ENCODE measurements at regions not wholly inside any gene's neighbourhood (a gene's known extent, or its start where the extent isn't known, plus 50 kb on each side); places are given as distances from the start of the nearest gene placed in this dataset.

- no peak overlapping the region for H2AFZ ChIP-seq (ENCODE audit: low read length)
- H3K9ac ChIP-seq (ENCODE audit: low read length), result no peak overlapping the region
- ATAC-seq (no peak), DNase-seq (no peak)
- no peaks in the 10 kb centered on the region for H3F3A ChIP-seq (ENCODE audit: low read length, unreplicated experiment)
- H3K9me2 ChIP-seq (replicated peaks; ENCODE audit: low read length), result no peaks in the 10 kb centered on the region
- no peaks in the 10 kb centered on the region for H3K4me1 ChIP-seq (ENCODE audit: insufficient read depth, low read length)
- no TSS peak for BruUV-seq (replicated peaks)
- POLR2A ChIA-PET (ENCODE audit: unreplicated experiment), result no interaction called here
- H4K20me1 ChIP-seq (ENCODE audit: low read length), result no peaks in the 10 kb centered on the region
- no peak overlapping the region for H3K4me3 ChIP-seq (ENCODE audit: low read length)
- no peak for TF ChIP-seq CTCF (conservative IDR thresholded peaks at IDR 0.05; ENCODE audit: low read depth, low read length)
- TF ChIP-seq EZH2 (IDR thresholded peaks at IDR 0.05; ENCODE audit: low read length, unreplicated experiment), result no peak
- TF ChIP-seq EZH2phosphoT487 (IDR thresholded peaks at IDR 0.05; ENCODE audit: borderline replicate concordance, low read length), result no peak
- 0 out of 2 replicates have a peak, but pooled peaks cover under 1% of the 10 kb centered on the region for H3K27me3 ChIP-seq (ENCODE audit: low read length)
- H3K79me2 ChIP-seq (ENCODE audit: low read length), result no peaks in the 10 kb centered on the region
- no peak overlapping the region for H3K27ac ChIP-seq (ENCODE audit: low read length)
- H3K36me3 ChIP-seq (ENCODE audit: low read depth, low read length), result no peaks in the 10 kb centered on the region
- H3K9me3 ChIP-seq (ENCODE audit: low read length), result no peaks in the 10 kb centered on the region
- CTCF ChIA-PET, result no interaction called here
- no peak overlapping the region for H3K4me2 ChIP-seq (ENCODE audit: low read length)
- intact Hi-C loops (cut with micrococcal nuclease), result no loop called here
Measured at GRCh38 chr10:128675405-128675804, 549.2 kb upstream of the MKI67 start.

- H3K4me2 ChIP-seq (ENCODE audit: low read length), result no peak overlapping the region
- no peak for ATAC-seq
- H3F3A ChIP-seq (ENCODE audit: low read length, unreplicated experiment), result no peaks in the 10 kb centered on the region
- no peaks in the 10 kb centered on the region for H3K36me3 ChIP-seq (ENCODE audit: low read depth, low read length)
- H3K27ac ChIP-seq (ENCODE audit: low read length), result no peak overlapping the region
- H4K20me1 ChIP-seq (ENCODE audit: low read length), result no peaks in the 10 kb centered on the region
- BruUV-seq (replicated peaks), result no TSS peak
- TF ChIP-seq EZH2phosphoT487 (IDR thresholded peaks at IDR 0.05; ENCODE audit: borderline replicate concordance, low read length), result no peak
- TF ChIP-seq CTCF (conservative IDR thresholded peaks at IDR 0.05; ENCODE audit: low read depth, low read length), result no peak
- TF ChIP-seq EZH2 (IDR thresholded peaks at IDR 0.05; ENCODE audit: low read length, unreplicated experiment), result no peak
- DNase-seq, result no peak
- H3K4me1 ChIP-seq (ENCODE audit: insufficient read depth, low read length), result no peaks in the 10 kb centered on the region
- H2AFZ ChIP-seq (ENCODE audit: low read length), result no peak overlapping the region
- no peak overlapping the region for H3K4me3 ChIP-seq (ENCODE audit: low read length)
- no peaks in the 10 kb centered on the region for H3K79me2 ChIP-seq (ENCODE audit: low read length)
- no peaks in the 10 kb centered on the region for H3K9me2 ChIP-seq (replicated peaks; ENCODE audit: low read length)
- H3K27me3 ChIP-seq (ENCODE audit: low read length), result peaks cover 8% of the 10 kb centered on the region; the same call in 1 of the 2 replicates
- CTCF ChIA-PET, result no interaction called here
- H3K9me3 ChIP-seq (ENCODE audit: low read length), result no peaks in the 10 kb centered on the region
- POLR2A ChIA-PET (ENCODE audit: unreplicated experiment), result no interaction called here
- no peak overlapping the region for H3K9ac ChIP-seq (ENCODE audit: low read length)
- intact Hi-C loops (cut with micrococcal nuclease), result no loop called here
Measured at GRCh38 chr10:128680116-128680515, 553.9 kb upstream of the MKI67 start.

- ChIA-PET POLR2A (ENCODE audit: unreplicated experiment) (no interaction called here), CTCF (no interaction called here)
- Histone ChIP-seq H3K4me3 (ENCODE audit: low read length) (no peak overlapping the region), H3K27me3 (ENCODE audit: low read length) (peaks cover 14% of the 10 kb centered on the region; the same call in 1 of the 2 replicates), H3K79me2 (ENCODE audit: low read length) (no peaks in the 10 kb centered on the region), H3K36me3 (ENCODE audit: low read depth, low read length) (no peaks in the 10 kb centered on the region), H3F3A (ENCODE audit: low read length, unreplicated experiment) (no peaks in the 10 kb centered on the region), H3K4me2 (ENCODE audit: low read length) (no peak overlapping the region), H3K27ac (ENCODE audit: low read length) (no peak overlapping the region), H3K9me2 (replicated peaks; ENCODE audit: low read length) (no peaks in the 10 kb centered on the region), H2AFZ (ENCODE audit: low read length) (no peak overlapping the region), H4K20me1 (ENCODE audit: low read length) (no peaks in the 10 kb centered on the region), H3K9ac (ENCODE audit: low read length) (no peak overlapping the region), H3K4me1 (ENCODE audit: insufficient read depth, low read length) (no peaks in the 10 kb centered on the region), H3K9me3 (ENCODE audit: low read length) (no peaks in the 10 kb centered on the region)
- intact Hi-C loops (cut with micrococcal nuclease), result no loop called here
- DNase-seq, result no peak
- BruUV-seq (replicated peaks), result no TSS peak
- TF ChIP-seq EZH2phosphoT487 (IDR thresholded peaks at IDR 0.05; ENCODE audit: borderline replicate concordance, low read length) (no peak), EZH2 (IDR thresholded peaks at IDR 0.05; ENCODE audit: low read length, unreplicated experiment) (no peak), CTCF (conservative IDR thresholded peaks at IDR 0.05; ENCODE audit: low read depth, low read length) (no peak)
- ATAC-seq, result no peak
Measured at GRCh38 chr10:128684215-128684614, 558.0 kb upstream of the MKI67 start.

Data from PC-3 (cell line).